ENCODE measurements at regions not wholly inside any gene's neighbourhood (a gene's known extent, or its start where the extent isn't known, plus 50 kb on each side); places are given as distances from the start of the nearest gene placed in this dataset.

GRCh38 chr3:83074485-83074884, 1313.0 kb upstream of the GBE1 start:
- Histone ChIP-seq H3K9ac (ENCODE audit: low read depth, low read length) (no peak overlapping the region), H3K4me3 (ENCODE audit: low read length) (no peak overlapping the region)

GRCh38 chr3:83065851-83066460, 1304.5 kb upstream of the GBE1 start:
- no peak overlapping the region for H3K4me3 ChIP-seq (ENCODE audit: low read length)
- H3K9me3 ChIP-seq (ENCODE audit: insufficient read depth, low read depth, low read length): peaks cover 9% of the 10 kb centered on the region; the same call in 1 of the 2 replicates
- no peak overlapping the region for H3K9ac ChIP-seq (ENCODE audit: low read depth, low read length)
- H3K27me3 ChIP-seq (ENCODE audit: insufficient read depth, low read length): no peaks in the 10 kb centered on the region
- H3K4me1 ChIP-seq (ENCODE audit: insufficient read depth, low read length): no peaks in the 10 kb centered on the region
- no peaks in the 10 kb centered on the region for H3K36me3 ChIP-seq (ENCODE audit: insufficient read depth, low read depth, low read length)
- no peak overlapping the region for H3K27ac ChIP-seq (ENCODE audit: low read length)

More at GRCh38 chr3:83074485-83074884, 1313.0 kb upstream of the GBE1 start:
- no peaks in the 10 kb centered on the region for H3K27me3 ChIP-seq (ENCODE audit: insufficient read depth, low read length)
- H3K4me1 ChIP-seq (ENCODE audit: insufficient read depth, low read length): no peaks in the 10 kb centered on the region
- H3K27ac ChIP-seq (ENCODE audit: low read length): no peak overlapping the region
- no peaks in the 10 kb centered on the region for H3K9me3 ChIP-seq (ENCODE audit: insufficient read depth, low read depth, low read length)
- no peaks in the 10 kb centered on the region for H3K36me3 ChIP-seq (ENCODE audit: insufficient read depth, low read depth, low read length)

GRCh38 chr3:83063446-83063845, 1302.0 kb upstream of the GBE1 start:
- Histone ChIP-seq H3K27ac (ENCODE audit: low read length) (no peak overlapping the region), H3K36me3 (ENCODE audit: insufficient read depth, low read depth, low read length) (no peaks in the 10 kb centered on the region), H3K4me3 (ENCODE audit: low read length) (no peak overlapping the region), H3K9me3 (ENCODE audit: insufficient read depth, low read depth, low read length) (peaks cover 9% of the 10 kb centered on the region; the same call in 1 of the 2 replicates), H3K4me1 (ENCODE audit: insufficient read depth, low read length) (no peaks in the 10 kb centered on the region), H3K9ac (ENCODE audit: low read depth, low read length) (no peak overlapping the region), H3K27me3 (ENCODE audit: insufficient read depth, low read length) (no peaks in the 10 kb centered on the region)

GRCh38 chr3:83048556-83048955, 1287.1 kb upstream of the GBE1 start:
- Histone ChIP-seq H3K27ac (ENCODE audit: low read length) (no peak overlapping the region), H3K9me3 (ENCODE audit: insufficient read depth, low read depth, low read length) (no peaks in the 10 kb centered on the region), H3K4me1 (ENCODE audit: insufficient read depth, low read length) (no peaks in the 10 kb centered on the region), H3K9ac (ENCODE audit: low read depth, low read length) (no peak overlapping the region), H3K36me3 (ENCODE audit: insufficient read depth, low read depth, low read length) (no peaks in the 10 kb centered on the region), H3K4me3 (ENCODE audit: low read length) (no peak overlapping the region), H3K27me3 (ENCODE audit: insufficient read depth, low read length) (no peaks in the 10 kb centered on the region)

DNA sequence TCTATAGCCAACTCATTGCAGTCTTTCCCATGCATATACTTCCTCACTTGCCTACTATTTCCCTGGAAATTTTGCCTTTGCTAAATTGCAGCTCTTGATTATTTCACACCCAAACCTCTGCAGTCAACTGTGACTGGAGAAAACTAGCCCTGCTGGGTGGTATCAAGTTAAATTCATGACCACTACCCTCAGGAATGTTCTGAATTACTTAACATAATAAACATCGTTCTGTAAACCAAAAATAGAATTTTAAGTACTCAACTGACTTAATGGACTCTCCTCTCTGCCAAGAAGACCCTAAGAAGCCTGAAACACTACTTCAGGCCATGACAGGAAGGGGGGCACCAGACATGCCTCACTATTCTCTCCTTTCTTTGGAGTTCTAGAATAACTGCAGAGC, 1278.0 kb upstream of the GBE1 start:
- no peak overlapping the region for H3K27ac ChIP-seq (ENCODE audit: low read length)
- no peaks in the 10 kb centered on the region for H3K27me3 ChIP-seq (ENCODE audit: insufficient read depth, low read length)
- H3K4me1 ChIP-seq (ENCODE audit: insufficient read depth, low read length): no peaks in the 10 kb centered on the region
- H3K4me3 ChIP-seq (ENCODE audit: low read length): no peak overlapping the region
- H3K9ac ChIP-seq (ENCODE audit: low read depth, low read length): no peak overlapping the region
- H3K36me3 ChIP-seq (ENCODE audit: insufficient read depth, low read depth, low read length): no peaks in the 10 kb centered on the region
- no peaks in the 10 kb centered on the region for H3K9me3 ChIP-seq (ENCODE audit: insufficient read depth, low read depth, low read length)

DNA sequence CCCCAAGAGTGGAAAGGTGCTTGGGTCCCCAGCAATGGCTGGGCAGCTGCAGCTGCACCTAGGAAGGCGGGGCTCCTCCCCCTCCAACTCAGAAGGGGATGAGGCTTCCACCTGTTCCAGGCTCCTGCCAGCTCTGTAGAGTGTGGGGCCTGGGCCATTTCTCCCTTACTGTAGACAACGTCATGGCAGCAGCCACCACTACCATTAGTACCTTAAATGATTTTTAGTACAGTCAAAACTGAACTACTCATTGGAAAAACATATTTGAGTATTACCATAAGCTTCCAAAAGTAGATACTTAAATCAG, 1274.2 kb upstream of the GBE1 start:
- H3K9ac ChIP-seq (ENCODE audit: low read depth, low read length): no peak overlapping the region
- no peaks in the 10 kb centered on the region for H3K9me3 ChIP-seq (ENCODE audit: insufficient read depth, low read depth, low read length)
- no peaks in the 10 kb centered on the region for H3K27me3 ChIP-seq (ENCODE audit: insufficient read depth, low read length)
- H3K4me1 ChIP-seq (ENCODE audit: insufficient read depth, low read length): no peaks in the 10 kb centered on the region
- no peak overlapping the region for H3K4me3 ChIP-seq (ENCODE audit: low read length)
- H3K27ac ChIP-seq (ENCODE audit: low read length): no peak overlapping the region
- no peaks in the 10 kb centered on the region for H3K36me3 ChIP-seq (ENCODE audit: insufficient read depth, low read depth, low read length)

- H3K9me3 ChIP-seq (ENCODE audit: insufficient read depth, low read depth, low read length): no peaks in the 10 kb centered on the region
- H3K4me1 ChIP-seq (ENCODE audit: insufficient read depth, low read length): no peaks in the 10 kb centered on the region
- no peak overlapping the region for H3K27ac ChIP-seq (ENCODE audit: low read length)
- H3K27me3 ChIP-seq (ENCODE audit: insufficient read depth, low read length): no peaks in the 10 kb centered on the region
- H3K36me3 ChIP-seq (ENCODE audit: insufficient read depth, low read depth, low read length): no peaks in the 10 kb centered on the region
- H3K9ac ChIP-seq (ENCODE audit: low read depth, low read length): no peak overlapping the region
- H3K4me3 ChIP-seq (ENCODE audit: low read length): no peak overlapping the region
Measured at GRCh38 chr3:83034806-83035703, 1273.6 kb upstream of the GBE1 start.

- H3K36me3 ChIP-seq (ENCODE audit: insufficient read depth, low read depth, low read length): no peaks in the 10 kb centered on the region
- no peak overlapping the region for H3K4me3 ChIP-seq (ENCODE audit: low read length)
- no peak overlapping the region for H3K27ac ChIP-seq (ENCODE audit: low read length)
- no peaks in the 10 kb centered on the region for H3K9me3 ChIP-seq (ENCODE audit: insufficient read depth, low read depth, low read length)
- H3K9ac ChIP-seq (ENCODE audit: low read depth, low read length): no peak overlapping the region
- H3K27me3 ChIP-seq (ENCODE audit: insufficient read depth, low read length): no peaks in the 10 kb centered on the region
- H3K4me1 ChIP-seq (ENCODE audit: insufficient read depth, low read length): no peaks in the 10 kb centered on the region
Measured at GRCh38 chr3:83033133-83033532, 1271.7 kb upstream of the GBE1 start.

GRCh38 chr3:83023086-83023485, 1261.6 kb upstream of the GBE1 start:
- H3K9ac ChIP-seq (ENCODE audit: low read depth, low read length): no peak overlapping the region
- H3K4me1 ChIP-seq (ENCODE audit: insufficient read depth, low read length): no peaks in the 10 kb centered on the region
- H3K4me3 ChIP-seq (ENCODE audit: low read length): no peak overlapping the region
- no peaks in the 10 kb centered on the region for H3K9me3 ChIP-seq (ENCODE audit: insufficient read depth, low read depth, low read length)
- no peaks in the 10 kb centered on the region for H3K27me3 ChIP-seq (ENCODE audit: insufficient read depth, low read length)
- no peaks in the 10 kb centered on the region for H3K36me3 ChIP-seq (ENCODE audit: insufficient read depth, low read depth, low read length)
- H3K27ac ChIP-seq (ENCODE audit: low read length): no peak overlapping the region

GRCh38 chr3:83011481-83011880, 1250.0 kb upstream of the GBE1 start:
- H3K9ac ChIP-seq (ENCODE audit: low read depth, low read length): no peak overlapping the region
- no peaks in the 10 kb centered on the region for H3K9me3 ChIP-seq (ENCODE audit: insufficient read depth, low read depth, low read length)
- H3K27me3 ChIP-seq (ENCODE audit: insufficient read depth, low read length): no peaks in the 10 kb centered on the region
- no peaks in the 10 kb centered on the region for H3K36me3 ChIP-seq (ENCODE audit: insufficient read depth, low read depth, low read length)
- no peak overlapping the region for H3K4me3 ChIP-seq (ENCODE audit: low read length)
- no peak overlapping the region for H3K27ac ChIP-seq (ENCODE audit: low read length)
- H3K4me1 ChIP-seq (ENCODE audit: insufficient read depth, low read length): peaks cover 11% of the 10 kb centered on the region; the same call in 1 of the 2 replicates

DNA sequence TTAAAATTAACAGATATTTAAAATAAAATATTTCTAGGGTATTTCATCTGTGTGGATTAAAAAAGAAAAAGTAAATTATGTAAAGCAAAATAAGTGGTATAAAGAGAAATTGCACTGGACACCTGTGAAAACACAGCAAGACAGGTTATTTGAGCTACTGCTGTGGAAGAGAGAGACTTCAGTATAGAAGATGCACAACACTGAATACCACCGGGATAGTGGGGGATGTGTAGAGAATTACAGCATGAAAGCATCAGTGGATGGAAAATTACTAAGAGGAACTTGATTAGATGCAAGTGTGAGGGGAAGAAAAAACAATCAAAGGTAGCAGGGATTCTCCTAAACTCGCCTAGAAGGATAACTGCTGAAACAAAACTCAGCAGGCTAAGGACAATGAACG, 1242.5 kb upstream of the GBE1 start:
- Histone ChIP-seq H3K36me3 (ENCODE audit: insufficient read depth, low read depth, low read length) (no peaks in the 10 kb centered on the region), H3K9ac (ENCODE audit: low read depth, low read length) (no peak overlapping the region), H3K27me3 (ENCODE audit: insufficient read depth, low read length) (no peaks in the 10 kb centered on the region), H3K4me1 (ENCODE audit: insufficient read depth, low read length) (peaks cover 62% of the 10 kb centered on the region), H3K27ac (ENCODE audit: low read length) (no peak overlapping the region), H3K9me3 (ENCODE audit: insufficient read depth, low read depth, low read length) (no peaks in the 10 kb centered on the region), H3K4me3 (ENCODE audit: low read length) (peak overlapping the region; percentile 6; the same call in 1 of the 2 replicates)

DNA sequence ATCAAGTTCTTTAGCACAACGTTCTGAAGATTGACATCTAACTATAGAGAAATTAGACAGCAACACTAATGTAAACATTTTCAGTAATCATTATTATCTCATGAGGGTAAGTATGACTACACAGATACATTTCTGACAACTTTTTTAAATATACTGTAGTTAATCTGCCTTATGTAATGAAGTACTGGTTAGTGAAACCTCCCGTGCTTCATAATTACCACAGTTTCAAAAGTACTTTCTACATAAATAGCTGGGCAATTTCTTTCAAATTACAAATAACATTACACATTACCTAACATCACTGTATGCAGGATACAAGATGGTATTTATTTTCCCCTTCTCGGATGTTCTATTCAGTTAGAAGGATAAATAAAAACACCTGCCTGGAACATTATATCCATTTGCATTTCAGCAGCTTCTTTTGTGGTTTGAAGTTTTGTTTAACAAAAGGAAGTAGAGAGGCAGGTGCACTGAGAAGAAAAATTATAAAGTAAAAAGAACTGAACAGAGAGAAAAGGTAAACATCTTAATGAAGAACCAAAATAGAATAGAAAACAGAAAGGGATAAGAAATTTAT, 1241.5 kb upstream of the GBE1 start:
- Histone ChIP-seq H3K36me3 (ENCODE audit: insufficient read depth, low read depth, low read length) (no peaks in the 10 kb centered on the region), H3K9me3 (ENCODE audit: insufficient read depth, low read depth, low read length) (no peaks in the 10 kb centered on the region), H3K4me3 (ENCODE audit: low read length) (peak overlapping the region; percentile 38; the same call in 1 of the 2 replicates), H3K27ac (ENCODE audit: low read length) (no peak overlapping the region), H3K4me1 (ENCODE audit: insufficient read depth, low read length) (peaks cover 56% of the 10 kb centered on the region), H3K27me3 (ENCODE audit: insufficient read depth, low read length) (no peaks in the 10 kb centered on the region), H3K9ac (ENCODE audit: low read depth, low read length) (no peak overlapping the region)
